ENCODE measurements at regions not wholly inside any gene's neighbourhood (a gene's known extent, or its start where the extent isn't known, plus 50 kb on each side); places are given as distances from the start of the nearest gene placed in this dataset.

DNA sequence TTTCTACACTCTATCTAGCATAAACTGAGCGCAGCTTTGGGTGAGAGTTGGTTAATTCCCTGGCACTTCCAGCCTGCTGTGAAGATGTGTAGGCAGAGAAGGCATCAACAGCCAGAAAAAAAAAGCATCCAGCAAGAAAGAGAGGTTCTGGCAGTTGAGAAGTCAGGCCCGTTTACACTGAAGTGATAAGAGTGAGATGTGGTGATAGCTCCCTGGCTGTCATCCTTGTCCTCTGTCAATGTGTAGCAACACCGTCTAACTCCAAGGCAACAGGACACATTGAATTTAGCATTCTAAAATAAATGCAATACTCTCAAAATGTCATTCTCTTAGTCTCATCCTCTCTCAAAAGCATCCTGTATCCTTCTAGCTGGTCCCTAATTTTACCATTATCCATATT is 193.6 kb upstream of the BTBD3 start:
- TF ChIP-seq, protein P1, sequence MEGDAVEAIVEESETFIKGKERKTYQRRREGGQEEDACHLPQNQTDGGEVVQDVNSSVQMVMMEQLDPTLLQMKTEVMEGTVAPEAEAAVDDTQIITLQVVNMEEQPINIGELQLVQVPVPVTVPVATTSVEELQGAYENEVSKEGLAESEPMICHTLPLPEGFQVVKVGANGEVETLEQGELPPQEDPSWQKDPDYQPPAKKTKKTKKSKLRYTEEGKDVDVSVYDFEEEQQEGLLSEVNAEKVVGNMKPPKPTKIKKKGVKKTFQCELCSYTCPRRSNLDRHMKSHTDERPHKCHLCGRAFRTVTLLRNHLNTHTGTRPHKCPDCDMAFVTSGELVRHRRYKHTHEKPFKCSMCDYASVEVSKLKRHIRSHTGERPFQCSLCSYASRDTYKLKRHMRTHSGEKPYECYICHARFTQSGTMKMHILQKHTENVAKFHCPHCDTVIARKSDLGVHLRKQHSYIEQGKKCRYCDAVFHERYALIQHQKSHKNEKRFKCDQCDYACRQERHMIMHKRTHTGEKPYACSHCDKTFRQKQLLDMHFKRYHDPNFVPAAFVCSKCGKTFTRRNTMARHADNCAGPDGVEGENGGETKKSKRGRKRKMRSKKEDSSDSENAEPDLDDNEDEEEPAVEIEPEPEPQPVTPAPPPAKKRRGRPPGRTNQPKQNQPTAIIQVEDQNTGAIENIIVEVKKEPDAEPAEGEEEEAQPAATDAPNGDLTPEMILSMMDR (IDR thresholded peaks at IDR 0.05; ENCODE audit: insufficient read depth, low read depth, low read length), result no peak
- TF ChIP-seq EZH2 (IDR thresholded peaks at IDR 0.05; ENCODE audit: insufficient read depth, low read length), result no peak
